ENCODE measurements at regions not wholly inside any gene's neighbourhood (a gene's known extent, or its start where the extent isn't known, plus 50 kb on each side); places are given as distances from the start of the nearest gene placed in this dataset.

- TF ChIP-seq CTCF (conservative IDR thresholded peaks at IDR 0.05 in 1 of 2, IDR thresholded peaks at IDR 0.05 in 1 of 2; ENCODE audit: low read depth in 1 of 2, low read length in 2 of 2), result no peak
- TF ChIP-seq EZH2 (IDR thresholded peaks at IDR 0.05; ENCODE audit: low read length, missing control alignments), result no peak
Observed at GRCh38 chr3:26018889-26019288, 229.0 kb downstream of the OXSM start.
